Stimulated activated memory B cell treated with anti-CD40 and anti-IgM and Interleukin-4, amounts not matched to agents 10 μg/mL and 1 μg/mL and 100 μg/mL, for 72 hours (primary cell): ENCODE measurements at regions not wholly inside any gene's neighbourhood (a gene's known extent, or its start where the extent isn't known, plus 50 kb on each side); places are given as distances from the start of the nearest gene placed in this dataset.

ENCODE experiments used
- ATAC-seq: fragments of 150-1000 bp; cut with Tn5 transposase; 2 replicates; pipeline ENCODE4 v1.10.0; 2021
- H3K27ac Mint-ChIP-seq: one replicate; pipeline ENCODE4 v1.8.0; 2022; ENCODE audit warnings: mild to moderate bottlenecking, mixed read lengths
- H3K27me3 Mint-ChIP-seq: one replicate; pipeline ENCODE4 v1.8.0; 2022; ENCODE audit warnings: mixed read lengths
- H3K36me3 Mint-ChIP-seq: one replicate; pipeline ENCODE4 v1.8.0; 2022; ENCODE audit warnings: mixed read lengths
- H3K4me1 Mint-ChIP-seq: one replicate; pipeline ENCODE4 v1.8.0; 2022; ENCODE audit warnings: mixed read lengths
- H3K4me3 Mint-ChIP-seq: one replicate; pipeline ENCODE4 v1.8.0; 2022; ENCODE audit warnings: mild to moderate bottlenecking, moderate library complexity, mixed read lengths
- H3K9me3 Mint-ChIP-seq: one replicate; pipeline ENCODE4 v1.8.0; 2022; ENCODE audit warnings: mixed read lengths

- no peaks in the 10 kb centered on the region for H3K36me3 Mint-ChIP-seq
- H3K4me3 Mint-ChIP-seq, result no peak overlapping the region
- no peak for ATAC-seq
- peaks cover 7% of the 10 kb centered on the region for H3K9me3 Mint-ChIP-seq
- no peaks in the 10 kb centered on the region for H3K4me1 Mint-ChIP-seq
- H3K27me3 Mint-ChIP-seq, result peaks cover 16% of the 10 kb centered on the region
- no peak overlapping the region for H3K27ac Mint-ChIP-seq
These were observed 155.1 kb upstream of the MMS22L start for GRCh38 chr6:97438011-97438671.

GRCh38 chr6:97440590-97441176 lies 157.7 kb upstream of the MMS22L start:
- Mint-ChIP-seq H3K9me3 (no peaks in the 10 kb centered on the region), H3K4me1 (no peaks in the 10 kb centered on the region), H3K27ac (no peak overlapping the region), H3K4me3 (no peak overlapping the region), H3K36me3 (no peaks in the 10 kb centered on the region), H3K27me3 (no peaks in the 10 kb centered on the region)
- ATAC-seq, result no peak

GRCh38 chr6:97443408-97444080 lies 160.5 kb upstream of the MMS22L start:
- ATAC-seq, result no peak
- Mint-ChIP-seq H3K4me1 (no peaks in the 10 kb centered on the region), H3K4me3 (no peak overlapping the region), H3K9me3 (no peaks in the 10 kb centered on the region), H3K27ac (no peak overlapping the region), H3K36me3 (no peaks in the 10 kb centered on the region), H3K27me3 (no peaks in the 10 kb centered on the region)

- Mint-ChIP-seq H3K27ac (no peak overlapping the region), H3K36me3 (no peaks in the 10 kb centered on the region), H3K4me3 (no peak overlapping the region), H3K9me3 (no peaks in the 10 kb centered on the region), H3K4me1 (no peaks in the 10 kb centered on the region), H3K27me3 (no peaks in the 10 kb centered on the region)
- no peak for ATAC-seq
These were observed 162.4 kb upstream of the MMS22L start for GRCh38 chr6:97445407-97445806.

- no peak for ATAC-seq
These were observed 166.5 kb upstream of the MMS22L start for GRCh38 chr6:97449444-97449966.

GRCh38 chr6:97450087-97450486 lies 167.1 kb upstream of the MMS22L start:
- Mint-ChIP-seq H3K36me3 (no peaks in the 10 kb centered on the region), H3K9me3 (no peaks in the 10 kb centered on the region), H3K27ac (no peak overlapping the region), H3K27me3 (no peaks in the 10 kb centered on the region), H3K4me3 (no peak overlapping the region), H3K4me1 (no peaks in the 10 kb centered on the region)
- no peak for ATAC-seq

More at GRCh38 chr6:97449444-97449966, 166.5 kb upstream of the MMS22L start:
- no peaks in the 10 kb centered on the region for H3K27me3 Mint-ChIP-seq
- no peaks in the 10 kb centered on the region for H3K9me3 Mint-ChIP-seq
- no peaks in the 10 kb centered on the region for H3K36me3 Mint-ChIP-seq
- no peak overlapping the region for H3K4me3 Mint-ChIP-seq
- H3K4me1 Mint-ChIP-seq, result no peaks in the 10 kb centered on the region
- H3K27ac Mint-ChIP-seq, result no peak overlapping the region

- no peaks in the 10 kb centered on the region for H3K9me3 Mint-ChIP-seq
- H3K36me3 Mint-ChIP-seq, result no peaks in the 10 kb centered on the region
- ATAC-seq, result no peak
- H3K4me3 Mint-ChIP-seq, result no peak overlapping the region
- no peaks in the 10 kb centered on the region for H3K4me1 Mint-ChIP-seq
- no peak overlapping the region for H3K27ac Mint-ChIP-seq
- no peaks in the 10 kb centered on the region for H3K27me3 Mint-ChIP-seq
These were observed 173.1 kb upstream of the MMS22L start for GRCh38 chr6:97456070-97456469.

GRCh38 chr6:97459535-97459934 lies 176.5 kb upstream of the MMS22L start:
- Mint-ChIP-seq H3K4me1 (no peaks in the 10 kb centered on the region), H3K4me3 (no peak overlapping the region), H3K36me3 (no peaks in the 10 kb centered on the region), H3K9me3 (no peaks in the 10 kb centered on the region), H3K27me3 (no peaks in the 10 kb centered on the region), H3K27ac (no peak overlapping the region)
- ATAC-seq, result no peak

- no peak overlapping the region for H3K4me3 Mint-ChIP-seq
- no peak overlapping the region for H3K27ac Mint-ChIP-seq
- no peaks in the 10 kb centered on the region for H3K27me3 Mint-ChIP-seq
- no peaks in the 10 kb centered on the region for H3K36me3 Mint-ChIP-seq
- H3K9me3 Mint-ChIP-seq, result no peaks in the 10 kb centered on the region
- no peaks in the 10 kb centered on the region for H3K4me1 Mint-ChIP-seq
- ATAC-seq, result no peak
These were observed 177.0 kb upstream of the MMS22L start for GRCh38 chr6:97459986-97460385.

- Mint-ChIP-seq H3K9me3 (no peaks in the 10 kb centered on the region), H3K27ac (no peak overlapping the region), H3K36me3 (no peaks in the 10 kb centered on the region), H3K27me3 (no peaks in the 10 kb centered on the region), H3K4me1 (no peaks in the 10 kb centered on the region), H3K4me3 (no peak overlapping the region)
- no peak for ATAC-seq
These were observed 177.5 kb upstream of the MMS22L start for GRCh38 chr6:97460394-97461080.

- no peak overlapping the region for H3K4me3 Mint-ChIP-seq
- no peaks in the 10 kb centered on the region for H3K27me3 Mint-ChIP-seq
- H3K27ac Mint-ChIP-seq, result no peak overlapping the region
- no peaks in the 10 kb centered on the region for H3K9me3 Mint-ChIP-seq
- H3K4me1 Mint-ChIP-seq, result no peaks in the 10 kb centered on the region
- ATAC-seq, result no peak
- H3K36me3 Mint-ChIP-seq, result no peaks in the 10 kb centered on the region
These were observed 178.2 kb upstream of the MMS22L start for GRCh38 chr6:97461218-97461617.

- Mint-ChIP-seq H3K4me3 (no peak overlapping the region), H3K4me1 (no peaks in the 10 kb centered on the region), H3K9me3 (no peaks in the 10 kb centered on the region), H3K27me3 (no peaks in the 10 kb centered on the region), H3K27ac (no peak overlapping the region), H3K36me3 (no peaks in the 10 kb centered on the region)
- no peak for ATAC-seq
These were observed 179.0 kb upstream of the MMS22L start for GRCh38 chr6:97462031-97462430.

GRCh38 chr6:97462938-97463598 lies 180.1 kb upstream of the MMS22L start:
- no peaks in the 10 kb centered on the region for H3K36me3 Mint-ChIP-seq
- no peaks in the 10 kb centered on the region for H3K27me3 Mint-ChIP-seq
- H3K9me3 Mint-ChIP-seq, result no peaks in the 10 kb centered on the region
- no peak overlapping the region for H3K27ac Mint-ChIP-seq
- H3K4me1 Mint-ChIP-seq, result no peaks in the 10 kb centered on the region
- no peak overlapping the region for H3K4me3 Mint-ChIP-seq
- no peak for ATAC-seq

- H3K27me3 Mint-ChIP-seq, result no peaks in the 10 kb centered on the region
- H3K4me1 Mint-ChIP-seq, result no peaks in the 10 kb centered on the region
- H3K27ac Mint-ChIP-seq, result no peak overlapping the region
- no peak for ATAC-seq
- H3K9me3 Mint-ChIP-seq, result no peaks in the 10 kb centered on the region
- H3K36me3 Mint-ChIP-seq, result no peaks in the 10 kb centered on the region
- H3K4me3 Mint-ChIP-seq, result no peak overlapping the region
These were observed 183.0 kb upstream of the MMS22L start for GRCh38 chr6:97465877-97466561.
